H9 (cell line): ENCODE measurements at regions not wholly inside any gene's neighbourhood (a gene's known extent, or its start where the extent isn't known, plus 50 kb on each side); places are given as distances from the start of the nearest gene placed in this dataset.

ENCODE experiments used
- DNase-seq: peaks from one replicate; pipeline ENCODE4 v3.0.0-alpha.2; 2017
- H2AFZ ChIP-seq: one replicate; pipeline ENCODE4 v1.6.1; 2013; ENCODE audit warnings: mild to moderate bottlenecking, low read length, control low read depth, moderate library complexity
- H2AK5ac ChIP-seq: 2 replicates; pipeline ENCODE4 v1.6.1; 2013; ENCODE audit warnings: low read length, control low read depth, mixed read lengths; ENCODE audit not compliant: insufficient read length
- H2BK120ac ChIP-seq: one replicate; pipeline ENCODE4 v1.6.1; 2013; ENCODE audit warnings: low read depth, mild to moderate bottlenecking, low read length, control low read depth, inconsistent platforms; ENCODE audit not compliant: poor library complexity, severe bottlenecking
- H2BK12ac ChIP-seq: 2 replicates; pipeline ENCODE4 v1.6.1; 2013; ENCODE audit warnings: low read length, control low read depth, mixed read lengths, low read depth; ENCODE audit not compliant: insufficient read length
- H2BK15ac ChIP-seq: 2 replicates; pipeline ENCODE4 v1.6.1; 2013; ENCODE audit warnings: low read depth, low read length, control low read depth
- H2BK20ac ChIP-seq: one replicate; pipeline ENCODE4 v1.6.1; 2013; ENCODE audit warnings: low read depth, mild to moderate bottlenecking, low read length, control low read depth, inconsistent platforms; ENCODE audit not compliant: poor library complexity, severe bottlenecking
- H2BK5ac ChIP-seq: 2 replicates; pipeline ENCODE4 v1.6.1; 2013; ENCODE audit warnings: low read length, control low read depth, mixed read lengths; ENCODE audit not compliant: insufficient read length
- H3K14ac ChIP-seq: 2 replicates; pipeline ENCODE4 v1.6.1; 2013; ENCODE audit warnings: low read length, control low read depth; ENCODE audit not compliant: insufficient read depth
- H3K18ac ChIP-seq: 2 replicates; pipeline ENCODE4 v1.6.1; 2013; ENCODE audit warnings: low read depth, mild to moderate bottlenecking, mixed read lengths, low read length, control low read depth; ENCODE audit not compliant: insufficient read length
- H3K23ac ChIP-seq: 2 replicates; pipeline ENCODE4 v1.6.1; 2013; ENCODE audit warnings: low read length, control low read depth, mixed read lengths, low read depth; ENCODE audit not compliant: insufficient read length
- H3K23me2 ChIP-seq: 2 replicates; pipeline ENCODE4 v1.6.1; 2013; ENCODE audit warnings: low read depth, mild to moderate bottlenecking, mixed read lengths, low read length, control low read depth; ENCODE audit not compliant: insufficient read length, poor library complexity, severe bottlenecking
- H3K27ac ChIP-seq: 2 replicates; pipeline ENCODE4 v1.5.1; 2013; ENCODE audit warnings: low read length, control low read depth, mixed read lengths, low read depth; ENCODE audit not compliant: insufficient read length
- H3K27me3 ChIP-seq: 2 replicates; pipeline ENCODE4 v1.6.1; 2013; ENCODE audit warnings: low read length, control low read depth, inconsistent platforms; ENCODE audit not compliant: insufficient read depth
- H3K4ac ChIP-seq: 2 replicates; pipeline ENCODE4 v1.6.1; 2013; ENCODE audit warnings: low read depth, mild to moderate bottlenecking, control low read depth, inconsistent platforms, low read length, moderate library complexity
- H3K4me1 ChIP-seq: 2 replicates; pipeline ENCODE4 v1.6.1; 2013; ENCODE audit warnings: low read length, control low read depth, inconsistent platforms; ENCODE audit not compliant: insufficient read depth
- H3K4me2 ChIP-seq: 2 replicates; pipeline ENCODE4 v1.6.1; 2013; ENCODE audit warnings: low read length, control low read depth, mixed read lengths; ENCODE audit not compliant: insufficient read length, insufficient read depth
- H3K56ac ChIP-seq: 2 replicates; pipeline ENCODE4 v1.6.1; 2013; ENCODE audit warnings: low read depth, mild to moderate bottlenecking, mixed read lengths, low read length, control low read depth; ENCODE audit not compliant: insufficient read length
- H3K79me1 ChIP-seq: 2 replicates; pipeline ENCODE4 v1.6.1; 2013; ENCODE audit warnings: low read depth, mild to moderate bottlenecking, moderate library complexity, low read length, control low read depth, inconsistent platforms; ENCODE audit not compliant: insufficient read depth, poor library complexity, severe bottlenecking
- H3K79me2 ChIP-seq: 2 replicates; pipeline ENCODE4 v1.6.1; 2013; ENCODE audit warnings: low read length, control low read depth, inconsistent platforms; ENCODE audit not compliant: insufficient read depth
- H3K9ac ChIP-seq: 2 replicates; pipeline ENCODE4 v1.6.1; 2013; ENCODE audit warnings: low read length, control low read depth, mixed read lengths; ENCODE audit not compliant: insufficient read length; ENCODE audit errors: extremely low read depth
- H3K9me3 ChIP-seq: one replicate; pipeline ENCODE4 v1.6.1; 2013; ENCODE audit warnings: low read depth, low read length, inconsistent platforms; ENCODE audit not compliant: control insufficient read depth
- H3T11ph ChIP-seq: one replicate; pipeline ENCODE4 v1.6.1; 2013; ENCODE audit warnings: mild to moderate bottlenecking, low read length, control low read depth, inconsistent platforms
- H4K20me1 ChIP-seq: one replicate; pipeline ENCODE4 v1.6.1; 2013; ENCODE audit not compliant: control insufficient read depth, insufficient read length, insufficient read depth
- H4K5ac ChIP-seq: 2 replicates; pipeline ENCODE4 v1.6.1; 2013; ENCODE audit warnings: low read depth, mild to moderate bottlenecking, mixed read lengths, low read length, control low read depth; ENCODE audit not compliant: insufficient read length
- H4K8ac ChIP-seq: replicated peaks from 2 replicates; pipeline ENCODE4 v1.6.1; 2013; ENCODE audit warnings: low read length, control low read depth, mixed read lengths, low read depth; ENCODE audit not compliant: insufficient read length
- H4K91ac ChIP-seq: 2 replicates; pipeline ENCODE4 v1.6.1; 2013; ENCODE audit warnings: low read depth, mild to moderate bottlenecking, moderate library complexity, mixed read lengths, low read length, control low read depth; ENCODE audit not compliant: insufficient read length
- H3K27ac Mint-ChIP-seq, 3 experiments: 2 replicates in 2 of 3; 3 replicates in 1 of 3; pipeline ENCODE4 v1.8.0; 2020 to 2021; ENCODE audit warnings: mixed read lengths in 3 of 3, mild to moderate bottlenecking in 1 of 3, moderate library complexity in 1 of 3
- H3K27me3 Mint-ChIP-seq: 2 replicates; pipeline ENCODE4 v1.8.0; 2021; ENCODE audit warnings: low read depth, mild to moderate bottlenecking, moderate library complexity, mixed read lengths
- H3K36me3 Mint-ChIP-seq, 3 experiments: 2 replicates in 2 of 3; 3 replicates in 1 of 3; pipeline ENCODE4 v1.8.0; 2020 to 2021; ENCODE audit warnings: low read depth in 3 of 3, mixed read lengths in 3 of 3; ENCODE audit not compliant: insufficient read depth in 1 of 3
- H3K4me1 Mint-ChIP-seq, 2 experiments: 2 replicates each; pipeline ENCODE4 v1.8.0; 2020; ENCODE audit warnings: mixed read lengths in 2 of 2
- H3K4me3 Mint-ChIP-seq, 2 experiments: 2 replicates in 1 of 2; 3 replicates in 1 of 2; pipeline ENCODE4 v1.8.0; 2020 to 2021; ENCODE audit warnings: mild to moderate bottlenecking in 2 of 2, mixed read lengths in 2 of 2, moderate library complexity in 1 of 2
- H3K9me3 Mint-ChIP-seq, 2 experiments: 2 replicates in 1 of 2; 3 replicates in 1 of 2; pipeline ENCODE4 v1.8.0; 2020; ENCODE audit warnings: mild to moderate bottlenecking in 2 of 2, mixed read lengths in 2 of 2, moderate library complexity in 1 of 2
- WGBS: extraction: QIAGEN DNeasy Blood & Tissue Kit; methylation state at CpG from one replicate; pipeline ENCODE4 v1.1.7; 2013; ENCODE audit warnings: missing lambda C conversion rate, low lambda C conversion rate, mixed read lengths; ENCODE audit not compliant: insufficient read length; ENCODE audit errors: extremely low coverage; 5-methylcytosine and 5-hydroxymethylcytosine counted together
- TF ChIP-seq, protein P1 (sequence below): fragments of 200-600 bp; sonication (generic); conservative IDR thresholded peaks from 3 replicates; pipeline ENCODE4 v1.8.0; 2021; ENCODE audit warnings: antibody characterized with exemption, mild to moderate bottlenecking

DNA sequence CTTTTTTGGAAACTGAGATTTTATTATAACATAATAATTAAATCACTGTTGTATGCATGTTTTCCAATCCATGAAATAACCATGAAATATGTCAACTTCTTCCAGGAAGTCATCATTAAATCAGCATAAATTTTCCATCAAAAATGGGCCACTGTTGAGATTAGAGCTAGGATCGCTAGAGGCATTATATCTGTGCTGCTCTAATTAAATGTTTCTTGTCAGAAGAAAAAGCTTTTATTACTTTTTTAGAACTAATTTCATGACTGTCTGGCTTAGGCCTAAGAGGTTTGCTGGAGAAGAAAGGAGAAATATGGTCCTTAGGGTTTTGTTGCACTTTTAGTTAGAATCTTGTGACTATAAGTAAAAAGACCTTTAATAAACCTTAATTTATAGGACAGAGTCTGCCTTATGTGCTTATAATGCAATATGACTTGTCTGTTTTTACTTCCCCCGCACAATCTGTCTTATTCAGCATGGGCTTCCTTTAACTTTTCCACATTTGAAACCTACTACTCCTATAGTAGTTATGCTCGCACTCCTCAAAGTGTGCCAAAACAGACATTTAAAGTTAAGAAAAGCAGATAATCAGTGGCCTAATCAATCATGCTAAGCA lies 363.4 kb upstream of the GCFC2 start:
- no CpG with 5 or more reads among the region's 3 CpGs for WGBS
- no peaks in the 10 kb centered on the region for H4K20me1 ChIP-seq
- no peak overlapping the region for H3K27ac Mint-ChIP-seq
- H3K9ac ChIP-seq = no peak overlapping the region
- H3K4me1 ChIP-seq = no peaks in the 10 kb centered on the region
- H3K27me3 Mint-ChIP-seq = no peaks in the 10 kb centered on the region
- no peak overlapping the region for H3K18ac ChIP-seq
- H4K8ac ChIP-seq = no peak overlapping the region
- no peak overlapping the region for H4K5ac ChIP-seq
- no peaks in the 10 kb centered on the region for H3K9me3 ChIP-seq
- DNase-seq = no peak
- peaks cover 1 to 9% (median 5%) of the 10 kb centered on the region in 3 experiments; a peak in 4 of 7 replicates for H3K36me3 Mint-ChIP-seq
- no peak overlapping the region for H3K27ac ChIP-seq
- H2BK12ac ChIP-seq = no peak overlapping the region
- H2BK15ac ChIP-seq = no peak overlapping the region
- H4K91ac ChIP-seq = no peak overlapping the region
- TF ChIP-seq, protein P1, sequence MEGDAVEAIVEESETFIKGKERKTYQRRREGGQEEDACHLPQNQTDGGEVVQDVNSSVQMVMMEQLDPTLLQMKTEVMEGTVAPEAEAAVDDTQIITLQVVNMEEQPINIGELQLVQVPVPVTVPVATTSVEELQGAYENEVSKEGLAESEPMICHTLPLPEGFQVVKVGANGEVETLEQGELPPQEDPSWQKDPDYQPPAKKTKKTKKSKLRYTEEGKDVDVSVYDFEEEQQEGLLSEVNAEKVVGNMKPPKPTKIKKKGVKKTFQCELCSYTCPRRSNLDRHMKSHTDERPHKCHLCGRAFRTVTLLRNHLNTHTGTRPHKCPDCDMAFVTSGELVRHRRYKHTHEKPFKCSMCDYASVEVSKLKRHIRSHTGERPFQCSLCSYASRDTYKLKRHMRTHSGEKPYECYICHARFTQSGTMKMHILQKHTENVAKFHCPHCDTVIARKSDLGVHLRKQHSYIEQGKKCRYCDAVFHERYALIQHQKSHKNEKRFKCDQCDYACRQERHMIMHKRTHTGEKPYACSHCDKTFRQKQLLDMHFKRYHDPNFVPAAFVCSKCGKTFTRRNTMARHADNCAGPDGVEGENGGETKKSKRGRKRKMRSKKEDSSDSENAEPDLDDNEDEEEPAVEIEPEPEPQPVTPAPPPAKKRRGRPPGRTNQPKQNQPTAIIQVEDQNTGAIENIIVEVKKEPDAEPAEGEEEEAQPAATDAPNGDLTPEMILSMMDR = no peak
- H3T11ph ChIP-seq = no peak overlapping the region
- no peaks in the 10 kb centered on the region for H3K23me2 ChIP-seq
- no peak overlapping the region for H3K23ac ChIP-seq
- no peak overlapping the region for H2AFZ ChIP-seq
- H3K56ac ChIP-seq = no peak overlapping the region
- no peaks in the 10 kb centered on the region for H3K79me1 ChIP-seq
- no peaks in the 10 kb centered on the region for H3K4me1 Mint-ChIP-seq
- H3K9me3 Mint-ChIP-seq = peaks cover 9% of the 10 kb centered on the region in 2 experiments
- H3K27me3 ChIP-seq = no peaks in the 10 kb centered on the region
- no peak overlapping the region for H2AK5ac ChIP-seq
- no peak overlapping the region for H2BK20ac ChIP-seq
- no peak overlapping the region for H2BK120ac ChIP-seq
- no peak overlapping the region for H2BK5ac ChIP-seq
- H3K14ac ChIP-seq = no peak overlapping the region
- H3K4ac ChIP-seq = no peak overlapping the region
- H3K79me2 ChIP-seq = no peaks in the 10 kb centered on the region
- no peak overlapping the region for H3K4me3 Mint-ChIP-seq
- no peak overlapping the region for H3K4me2 ChIP-seq
